Neural crest cell (in vitro differentiated cells): ENCODE measurements at regions not wholly inside any gene's neighbourhood (a gene's known extent, or its start where the extent isn't known, plus 50 kb on each side); places are given as distances from the start of the nearest gene placed in this dataset.
"Not testable (repeated sequence)": the region's sequence is repeated elsewhere in the genome, so short reads cannot be mapped to it uniquely, and the experiment has no call there.

Experiments
- DNase-seq: peaks from one replicate; pipeline ENCODE4 v3.0.0; 2021; ENCODE audit warnings: low read depth, mixed read lengths, low spot score
- H3K27ac Mint-ChIP-seq: one replicate; pipeline ENCODE4 v1.8.0; 2021; ENCODE audit warnings: mild to moderate bottlenecking, mixed read lengths; ENCODE audit not compliant: unreplicated experiment
- H3K27me3 Mint-ChIP-seq: 2 replicates; pipeline ENCODE4 v1.8.0; 2021; ENCODE audit warnings: low read depth, mild to moderate bottlenecking, mixed read lengths
- H3K36me3 Mint-ChIP-seq: 2 replicates; pipeline ENCODE4 v1.8.0; 2021; ENCODE audit warnings: low read depth, mild to moderate bottlenecking, mixed read lengths
- H3K4me1 Mint-ChIP-seq: 2 replicates; pipeline ENCODE4 v1.8.0; 2021; ENCODE audit warnings: mixed read lengths
- H3K4me3 Mint-ChIP-seq: one replicate; pipeline ENCODE4 v1.8.0; 2021; ENCODE audit warnings: mild to moderate bottlenecking, mixed read lengths
- H3K9me3 Mint-ChIP-seq: 2 replicates; pipeline ENCODE4 v1.8.0; 2021; ENCODE audit warnings: mixed read lengths
- CTCF ChIP-seq: fragments of 200-600 bp; sonication (generic); conservative IDR thresholded peaks from 2 replicates; pipeline ENCODE4 v1.5.0; 2021; ENCODE audit warnings: antibody characterized with exemption, mild to moderate bottlenecking

GRCh38 chr5:163916376-163916775 is 411.0 kb downstream of the MAT2B start:
- Mint-ChIP-seq H3K27me3 (no peaks in the 10 kb centered on the region), H3K4me3 (no peak overlapping the region), H3K36me3 (peaks cover 3% of the 10 kb centered on the region), H3K4me1 (peaks cover 4% of the 10 kb centered on the region), H3K27ac (no peak overlapping the region), H3K9me3 (peaks cover 7% of the 10 kb centered on the region)
- no peak for TF ChIP-seq CTCF
- no peak for DNase-seq

- Mint-ChIP-seq H3K27me3 (no peaks in the 10 kb centered on the region), H3K4me1 (peaks cover 4% of the 10 kb centered on the region), H3K9me3 (peaks cover 7% of the 10 kb centered on the region), H3K36me3 (peaks cover 3% of the 10 kb centered on the region), H3K27ac (no peak overlapping the region), H3K4me3 (no peak overlapping the region)
- no peak for TF ChIP-seq CTCF
- no peak for DNase-seq
Measured at GRCh38 chr5:163916861-163917260, 411.4 kb downstream of the MAT2B start.

- Mint-ChIP-seq H3K36me3 (peaks cover 3% of the 10 kb centered on the region), H3K4me3 (no peak overlapping the region), H3K9me3 (peaks cover 7% of the 10 kb centered on the region)
Measured at GRCh38 chr5:163917747-163918146, 412.3 kb downstream of the MAT2B start.

GRCh38 chr5:163934990-163935389 is 429.6 kb downstream of the MAT2B start:
- peaks cover 19% of the 10 kb centered on the region for H3K9me3 Mint-ChIP-seq
- not testable (repeated sequence) for H3K36me3 Mint-ChIP-seq, H3K27me3 Mint-ChIP-seq, H3K4me1 Mint-ChIP-seq, H3K27ac Mint-ChIP-seq, DNase-seq, H3K4me3 Mint-ChIP-seq

More at GRCh38 chr5:163917747-163918146, 412.3 kb downstream of the MAT2B start:
- no peaks in the 10 kb centered on the region for H3K27me3 Mint-ChIP-seq
- peaks cover 4% of the 10 kb centered on the region for H3K4me1 Mint-ChIP-seq
- DNase-seq, result no peak
- no peak for TF ChIP-seq CTCF
- no peak overlapping the region for H3K27ac Mint-ChIP-seq

- Mint-ChIP-seq H3K4me3 (no peak overlapping the region), H3K27me3 (peaks cover 6% of the 10 kb centered on the region), H3K36me3 (no peaks in the 10 kb centered on the region), H3K27ac (no peak overlapping the region), H3K9me3 (peaks cover 14% of the 10 kb centered on the region), H3K4me1 (no peaks in the 10 kb centered on the region)
- DNase-seq, result no peak
- TF ChIP-seq CTCF, result no peak
Measured at GRCh38 chr5:163938595-163938994, 433.2 kb downstream of the MAT2B start.

- no peak overlapping the region for H3K27ac Mint-ChIP-seq
- H3K27me3 Mint-ChIP-seq, result peaks cover under 1% of the 10 kb centered on the region
- no peaks in the 10 kb centered on the region for H3K4me1 Mint-ChIP-seq
- H3K36me3 Mint-ChIP-seq, result no peaks in the 10 kb centered on the region
- TF ChIP-seq CTCF, result no peak
- H3K4me3 Mint-ChIP-seq, result no peak overlapping the region
- peaks cover 2% of the 10 kb centered on the region for H3K9me3 Mint-ChIP-seq
- DNase-seq, result no peak
Measured at GRCh38 chr5:163941079-163941478, 435.7 kb downstream of the MAT2B start.
